ENCODE measurements at regions not wholly inside any gene's neighbourhood (a gene's known extent, or its start where the extent isn't known, plus 50 kb on each side); places are given as distances from the start of the nearest gene placed in this dataset.

- Histone ChIP-seq H3K27me3 (no peaks in the 10 kb centered on the region), H3K27ac (no peak overlapping the region), H3K36me3 (ENCODE audit: low read depth, missing control alignments) (no peaks in the 10 kb centered on the region), H3K4me3 (no peak overlapping the region), H3K4me1 (no peaks in the 10 kb centered on the region), H3K9me3 (no peaks in the 10 kb centered on the region)
- TF ChIP-seq POLR2A (IDR thresholded peaks at IDR 0.05) (no peak), CTCF (IDR thresholded peaks at IDR 0.05) (no peak)
- no peak for DNase-seq
- WGBS, 2 donors: 39 to 47% methylated on average over 16 to 20 of the region's 20 CpGs
- intact Hi-C loops (cut with DNase I; ENCODE audit: low total_unique reads): no loop called here
These were observed 176.6 kb upstream of the SDK2 start for GRCh38 chr17:73820686-73821448.

GRCh38 chr17:73821665-73822064, 177.4 kb upstream of the SDK2 start:
- DNase-seq: no peak
- intact Hi-C loops (cut with DNase I; ENCODE audit: low total_unique reads): no loop called here
- 94 to 100% methylated on average over 2 of the region's 2 CpGs for WGBS, 2 donors
- Histone ChIP-seq H3K9me3 (no peaks in the 10 kb centered on the region), H3K27ac (no peak overlapping the region), H3K36me3 (ENCODE audit: low read depth, missing control alignments) (no peaks in the 10 kb centered on the region), H3K4me3 (no peak overlapping the region), H3K27me3 (no peaks in the 10 kb centered on the region), H3K4me1 (no peaks in the 10 kb centered on the region)
- TF ChIP-seq POLR2A (IDR thresholded peaks at IDR 0.05): no peak
- no peak for TF ChIP-seq CTCF (IDR thresholded peaks at IDR 0.05)

GRCh38 chr17:73822371-73822770, 178.1 kb upstream of the SDK2 start:
- WGBS, 2 donors: 87 to 89% methylated on average over 13 of the region's 13 CpGs
- Histone ChIP-seq H3K27me3 (no peaks in the 10 kb centered on the region), H3K4me1 (no peaks in the 10 kb centered on the region), H3K9me3 (no peaks in the 10 kb centered on the region), H3K4me3 (no peak overlapping the region), H3K36me3 (ENCODE audit: low read depth, missing control alignments) (no peaks in the 10 kb centered on the region), H3K27ac (no peak overlapping the region)
- TF ChIP-seq CTCF (IDR thresholded peaks at IDR 0.05) (no peak), POLR2A (IDR thresholded peaks at IDR 0.05) (no peak)
- intact Hi-C loops (cut with DNase I; ENCODE audit: low total_unique reads): no loop called here
- DNase-seq: no peak

- no peak for DNase-seq
- H3K27ac ChIP-seq: no peak overlapping the region
- intact Hi-C loops (cut with DNase I; ENCODE audit: low total_unique reads): no loop called here
- no peaks in the 10 kb centered on the region for H3K27me3 ChIP-seq
- no peaks in the 10 kb centered on the region for H3K9me3 ChIP-seq
- H3K4me3 ChIP-seq: no peak overlapping the region
- H3K4me1 ChIP-seq: no peaks in the 10 kb centered on the region
- WGBS, 2 donors: 93 to 94% methylated on average over 7 of the region's 7 CpGs
- H3K36me3 ChIP-seq (ENCODE audit: low read depth, missing control alignments): no peaks in the 10 kb centered on the region
- no peak for TF ChIP-seq POLR2A (IDR thresholded peaks at IDR 0.05)
These were observed 179.4 kb upstream of the SDK2 start for GRCh38 chr17:73823684-73824083.

- no peak for DNase-seq
- Histone ChIP-seq H3K27ac (no peak overlapping the region), H3K27me3 (no peaks in the 10 kb centered on the region), H3K9me3 (no peaks in the 10 kb centered on the region), H3K36me3 (ENCODE audit: low read depth, missing control alignments) (no peaks in the 10 kb centered on the region), H3K4me3 (no peak overlapping the region), H3K4me1 (no peaks in the 10 kb centered on the region)
- intact Hi-C loops (cut with DNase I; ENCODE audit: low total_unique reads): no loop called here
- TF ChIP-seq CTCF (IDR thresholded peaks at IDR 0.05): no peak
- no peak for TF ChIP-seq POLR2A (IDR thresholded peaks at IDR 0.05)
- WGBS, 2 donors: 84 to 85% methylated on average over 4 of the region's 4 CpGs
These were observed 180.1 kb upstream of the SDK2 start for GRCh38 chr17:73824321-73824720.

All from testis (tissue), 2 donors.